ENCODE measurements at regions not wholly inside any gene's neighbourhood (a gene's known extent, or its start where the extent isn't known, plus 50 kb on each side); places are given as distances from the start of the nearest gene placed in this dataset.

GRCh38 chr2:160889439-160890170, 270.6 kb upstream of the TANK start:
- Histone ChIP-seq H3K4me1 (ENCODE audit: control insufficient read depth in 1 of 2, insufficient read depth in 2 of 2, low read depth in 1 of 2, low read length in 1 of 2) (no peaks in the 10 kb centered on the region), H3K27me3 (ENCODE audit: insufficient read depth) (no peaks in the 10 kb centered on the region), H4K20me1 (ENCODE audit: insufficient read depth) (no peaks in the 10 kb centered on the region), H3F3A (replicated peaks; ENCODE audit: insufficient read depth) (no peaks in the 10 kb centered on the region), H3K36me3 (replicated peaks in 1 of 2; ENCODE audit: control insufficient read depth in 1 of 2, insufficient read depth in 2 of 2, low read length in 1 of 2) (no peaks in the 10 kb centered on the region), H3K9me2 (no peaks in the 10 kb centered on the region; the same call in 1 of the 2 replicates), H3K4me3 (ENCODE audit: low read depth in 2 of 2, low read length in 1 of 2) (no peak overlapping the region), H2AFZ (ENCODE audit: low read depth) (no peak overlapping the region), H3K4me2 (no peak overlapping the region), H3K9me3 (no peaks in the 10 kb centered on the region), H3K27ac (ENCODE audit: low read depth in 2 of 2, low read length in 1 of 2) (no peak overlapping the region), H3K79me2 (ENCODE audit: insufficient read depth) (no peaks in the 10 kb centered on the region), H3K9ac (no peak overlapping the region)
- TF ChIP-seq TAF1 (IDR thresholded peaks at IDR 0.05; ENCODE audit: borderline replicate concordance, low read depth, low read length) (no peak), FOSL2 (IDR thresholded peaks at IDR 0.05; ENCODE audit: borderline replicate concordance, low read depth) (no peak), ZBTB33 (IDR thresholded peaks at IDR 0.05; ENCODE audit: borderline replicate concordance, low read depth) (no peak), RCOR1 (IDR thresholded peaks at IDR 0.05; ENCODE audit: low read length) (no peak), NRF1 (IDR thresholded peaks at IDR 0.05; ENCODE audit: low read depth, low read length) (no peak), CHD2 (IDR thresholded peaks at IDR 0.05; ENCODE audit: low read length, partially characterized antibody) (no peak), SIN3A (IDR thresholded peaks at IDR 0.05; ENCODE audit: borderline replicate concordance, low read depth, low read length) (no peak), YY1 (IDR thresholded peaks at IDR 0.05; ENCODE audit: low read depth) (no peak), GABPA (IDR thresholded peaks at IDR 0.05; ENCODE audit: low read depth) (no peak), RFX5 (IDR thresholded peaks at IDR 0.05; ENCODE audit: low read length) (no peak), RAD21 (IDR thresholded peaks at IDR 0.05; ENCODE audit: low read length) (no peak), GATA2 (CRISPR knock-in tag; IDR thresholded peaks at IDR 0.05) (no peak), MAX (IDR thresholded peaks at IDR 0.05; ENCODE audit: low read depth) (no peak), FOXJ3 (CRISPR knock-in tag; IDR thresholded peaks at IDR 0.05) (no peak), PBX3 (IDR thresholded peaks at IDR 0.05) (no peak), FOXM1 (IDR thresholded peaks at IDR 0.05; ENCODE audit: low read depth) (no peak), CTCF (IDR thresholded peaks at IDR 0.05) (no peak), NFIC (IDR thresholded peaks at IDR 0.05; ENCODE audit: borderline replicate concordance) (no peak)
- CTCF ChIA-PET = interaction anchor here (0.7 kb wide), 1 partner anchor 1447 kb away, joined by 3 read pairs; no protein-coding TSS in a partner anchor
- POLR2A ChIA-PET = no interaction called here
- WGBS (ENCODE audit: low lambda C conversion rate) = 83% methylated on average over 4 of the region's 4 CpGs
- no peak for DNase-seq

Measured in SK-N-SH (cell line).